Mesenchymal stem cell (in vitro differentiated cells and primary cell): ENCODE measurements at regions not wholly inside any gene's neighbourhood (a gene's known extent, or its start where the extent isn't known, plus 50 kb on each side); places are given as distances from the start of the nearest gene placed in this dataset.

ENCODE experiments used
- DNase-seq: peaks from one replicate; pipeline ENCODE4 v3.0.0-alpha.2; 2013
- H2AFZ ChIP-seq: one replicate; pipeline ENCODE4 v1.6.1; 2013; ENCODE audit warnings: low read depth, mild to moderate bottlenecking, control low read depth, inconsistent platforms, low read length, moderate library complexity
- H2AK5ac ChIP-seq: 2 replicates; pipeline ENCODE4 v1.6.1; 2013; ENCODE audit warnings: low read length, moderate library complexity, mild to moderate bottlenecking, inconsistent platforms; ENCODE audit not compliant: severe bottlenecking
- H2BK120ac ChIP-seq: one replicate; pipeline ENCODE4 v1.6.1; 2013; ENCODE audit warnings: low read depth, mild to moderate bottlenecking, inconsistent platforms, low read length, moderate library complexity
- H2BK12ac ChIP-seq, 2 experiments: one replicate each; pipeline ENCODE4 v1.6.1; 2013; ENCODE audit warnings: inconsistent platforms in 2 of 2, low read length in 2 of 2, mild to moderate bottlenecking in 2 of 2, moderate library complexity in 2 of 2, control low read depth in 1 of 2
- H2BK15ac ChIP-seq: one replicate; pipeline ENCODE4 v1.6.1; 2013; ENCODE audit warnings: mild to moderate bottlenecking, low read depth, inconsistent platforms; ENCODE audit not compliant: poor library complexity, severe bottlenecking
- H2BK5ac ChIP-seq: 2 replicates; pipeline ENCODE4 v1.6.1; 2013; ENCODE audit warnings: low read depth, mild to moderate bottlenecking, low read length, control low read depth, inconsistent platforms; ENCODE audit not compliant: poor library complexity, severe bottlenecking
- H3K14ac ChIP-seq, 2 experiments: one replicate each; pipeline ENCODE4 v1.6.1; 2013; ENCODE audit warnings: inconsistent platforms in 2 of 2, low read length in 2 of 2, control low read depth in 1 of 2, mild to moderate bottlenecking in 1 of 2, moderate library complexity in 1 of 2
- H3K18ac ChIP-seq, 2 experiments: one replicate each; pipeline ENCODE4 v1.6.1; 2013; ENCODE audit warnings: inconsistent platforms in 2 of 2, low read length in 2 of 2, control low read depth in 1 of 2, low read depth in 1 of 2, mild to moderate bottlenecking in 1 of 2
- H3K23ac ChIP-seq, 2 experiments: one replicate each; pipeline ENCODE4 v1.6.1; 2013; ENCODE audit warnings: inconsistent platforms in 2 of 2, low read length in 2 of 2, mild to moderate bottlenecking in 2 of 2, moderate library complexity in 2 of 2, control low read depth in 1 of 2
- H3K27ac ChIP-seq: 2 replicates; pipeline ENCODE4 v1.5.1; 2013; ENCODE audit warnings: mild to moderate bottlenecking, moderate library complexity, low read length, control low read depth, inconsistent platforms; ENCODE audit not compliant: poor library complexity, severe bottlenecking
- H3K27me3 ChIP-seq, 2 experiments: 2 replicates each; pipeline versions ENCODE4 v1.6.1 to v1.7.0; 2013; ENCODE audit warnings: low read length in 2 of 2, mild to moderate bottlenecking in 2 of 2, moderate library complexity in 2 of 2, control low read depth in 1 of 2, inconsistent platforms in 1 of 2; ENCODE audit not compliant: control insufficient read depth in 1 of 2, insufficient read depth in 1 of 2
- H3K36me3 ChIP-seq, 2 experiments: 2 replicates each; pipeline versions ENCODE4 v1.6.1 to v1.7.0; 2013; ENCODE audit warnings: low read length in 2 of 2, control low read depth in 1 of 2, inconsistent platforms in 1 of 2, low read depth in 1 of 2, mild to moderate bottlenecking in 1 of 2; ENCODE audit not compliant: insufficient read depth in 2 of 2, control insufficient read depth in 1 of 2
- H3K4ac ChIP-seq, 2 experiments: one replicate each; pipeline ENCODE4 v1.6.1; 2013; ENCODE audit warnings: inconsistent platforms in 2 of 2, low read length in 2 of 2, mild to moderate bottlenecking in 2 of 2, moderate library complexity in 2 of 2, control low read depth in 1 of 2, low read depth in 1 of 2
- H3K4me1 ChIP-seq: 2 replicates; pipeline ENCODE4 v1.6.1; 2013; ENCODE audit warnings: low read depth, low read length, control low read depth; ENCODE audit not compliant: control insufficient read depth, insufficient read depth
- H3K4me2 ChIP-seq: 2 replicates; pipeline ENCODE4 v1.6.1; 2013; ENCODE audit warnings: low read length, mild to moderate bottlenecking, inconsistent platforms; ENCODE audit not compliant: poor library complexity, severe bottlenecking
- H3K4me3 ChIP-seq, 2 experiments: 2 replicates each; pipeline versions ENCODE4 v1.5.1 to v1.7.0; 2013; ENCODE audit warnings: low read length in 2 of 2, mild to moderate bottlenecking in 2 of 2, control low read depth in 1 of 2, low read depth in 1 of 2; ENCODE audit not compliant: insufficient read depth in 1 of 2
- H3K79me1 ChIP-seq: replicated peaks from 2 replicates; pipeline ENCODE4 v1.6.1; 2013; ENCODE audit warnings: mild to moderate bottlenecking, control low read depth, low read length, inconsistent platforms; ENCODE audit not compliant: poor library complexity, severe bottlenecking
- H3K9ac ChIP-seq: 2 replicates; pipeline ENCODE4 v1.7.0; 2013; ENCODE audit warnings: mild to moderate bottlenecking, low read length, moderate library complexity
- H3K9me3 ChIP-seq: 2 replicates; pipeline ENCODE4 v1.7.0; 2013; ENCODE audit warnings: mild to moderate bottlenecking, low read length; ENCODE audit not compliant: control insufficient read depth
- H4K8ac ChIP-seq: one replicate; pipeline ENCODE4 v1.6.1; 2013; ENCODE audit warnings: inconsistent platforms, mild to moderate bottlenecking, low read length, moderate library complexity
- H4K91ac ChIP-seq: one replicate; pipeline ENCODE4 v1.6.1; 2013; ENCODE audit warnings: mild to moderate bottlenecking, low read length, inconsistent platforms
- WGBS: methylation state at CpG from one replicate; pipeline ENCODE4 v1.1.7; 2013; ENCODE audit warnings: mixed read lengths; 5-methylcytosine and 5-hydroxymethylcytosine counted together

DNA sequence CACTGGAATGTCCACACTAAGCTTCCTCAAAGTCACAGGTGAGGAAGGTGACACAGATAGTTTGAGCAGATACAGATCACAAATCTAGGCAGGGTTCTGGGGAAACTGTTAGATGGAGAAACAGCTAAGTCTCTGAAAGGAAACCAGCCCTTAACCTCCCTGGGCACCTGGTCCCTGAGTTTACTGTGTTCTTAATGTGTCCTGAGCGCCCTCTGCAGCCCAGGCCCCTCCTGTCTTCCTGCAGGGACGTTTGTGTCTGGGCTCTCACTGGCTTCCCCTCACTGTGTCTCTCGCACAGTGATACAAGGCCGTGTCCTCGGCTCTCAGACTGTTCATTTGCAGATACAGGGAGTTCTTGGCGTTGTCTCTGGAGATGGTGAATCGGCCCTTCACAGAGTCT lies 684.3 kb downstream of the TMEM121 start:
- Histone ChIP-seq H3K9ac (no peak overlapping the region), H3K4me1 (no peaks in the 10 kb centered on the region), H3K79me1 (no peaks in the 10 kb centered on the region), H2BK120ac (no peak overlapping the region), H3K9me3 (no peaks in the 10 kb centered on the region), H3K23ac (no peak overlapping the region), H4K8ac (no peak overlapping the region), H3K27me3 (no peaks in the 10 kb centered on the region), H4K91ac (no peak overlapping the region), H2AK5ac (no peak overlapping the region), H2BK5ac (no peak overlapping the region), H3K14ac (no peak overlapping the region), H3K27ac (no peak overlapping the region), H2AFZ (no peak overlapping the region), H3K4ac (no peak overlapping the region), H3K4me2 (no peak overlapping the region), H3K36me3 (no peaks in the 10 kb centered on the region), H3K18ac (no peak overlapping the region), H2BK12ac (no peak overlapping the region), H2BK15ac (no peak overlapping the region), H3K4me3 (no peak overlapping the region)
- 49% methylated on average over 7 of the region's 7 CpGs for WGBS
- no peak for DNase-seq

DNA sequence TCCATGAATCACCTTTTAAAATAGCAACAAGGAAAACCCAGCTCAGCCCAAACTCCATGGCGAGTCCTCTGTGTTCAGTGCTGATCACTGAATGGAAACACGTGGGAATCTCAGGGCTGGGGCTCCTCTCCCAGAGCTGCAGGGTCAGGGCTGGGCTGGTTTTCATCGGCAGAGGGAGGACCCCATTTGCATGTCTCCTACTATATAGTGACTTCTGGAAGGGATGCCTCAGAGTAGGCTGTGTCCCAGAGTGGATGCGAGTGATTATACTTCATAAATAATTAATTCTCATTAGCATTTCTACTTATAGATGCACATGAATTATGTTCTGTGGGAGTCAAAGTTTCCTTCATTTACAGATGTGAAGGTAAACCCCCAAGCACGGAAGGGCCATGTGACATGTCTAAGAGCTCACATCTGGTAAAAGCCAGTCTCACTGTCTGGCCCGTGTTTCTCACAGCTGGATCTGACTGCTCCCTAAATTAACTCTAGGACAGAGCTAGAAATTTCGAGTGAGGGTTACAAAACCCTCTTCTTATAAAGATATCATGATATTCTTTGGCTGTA lies 685.0 kb downstream of the TMEM121 start:
- H4K91ac ChIP-seq: no peak overlapping the region
- H3K36me3 ChIP-seq: no peaks in the 10 kb centered on the region
- H3K27me3 ChIP-seq: no peaks in the 10 kb centered on the region
- no peak overlapping the region for H3K4me3 ChIP-seq
- H2BK120ac ChIP-seq: no peak overlapping the region
- no peak overlapping the region for H2BK12ac ChIP-seq
- H3K9ac ChIP-seq: no peak overlapping the region
- no peaks in the 10 kb centered on the region for H3K79me1 ChIP-seq
- no peak overlapping the region for H3K14ac ChIP-seq
- no peak overlapping the region for H4K8ac ChIP-seq
- no peak overlapping the region for H3K4ac ChIP-seq
- H2AK5ac ChIP-seq: no peak overlapping the region
- whole genome bisulfite sequencing: 45% methylated on average over 4 of the region's 7 CpGs
- no peak for DNase-seq
- H3K27ac ChIP-seq: no peak overlapping the region
- no peaks in the 10 kb centered on the region for H3K4me1 ChIP-seq
- H3K23ac ChIP-seq: no peak overlapping the region
- H2BK5ac ChIP-seq: no peak overlapping the region
- H3K18ac ChIP-seq: no peak overlapping the region
- no peak overlapping the region for H2AFZ ChIP-seq
- no peak overlapping the region for H2BK15ac ChIP-seq
- no peak overlapping the region for H3K4me2 ChIP-seq
- no peaks in the 10 kb centered on the region for H3K9me3 ChIP-seq

DNA sequence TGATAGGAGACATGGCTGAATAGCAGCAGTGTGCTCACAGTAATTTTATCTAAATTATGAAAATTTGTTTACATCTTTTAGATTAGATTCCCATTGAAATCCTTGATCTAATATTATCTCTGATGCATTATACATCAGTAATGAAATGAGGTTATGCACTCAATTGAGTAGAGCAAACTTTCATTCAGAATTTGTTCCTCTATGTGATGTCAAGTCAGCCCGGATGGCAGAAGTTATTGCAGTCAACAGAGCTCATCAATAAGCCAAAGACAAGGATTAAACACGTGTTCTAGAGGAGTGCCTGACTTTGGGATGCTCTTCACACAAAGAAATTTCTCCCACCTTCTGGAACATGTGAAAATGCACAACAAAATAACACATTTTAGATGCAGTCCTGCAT lies 688.8 kb downstream of the TMEM121 start:
- Histone ChIP-seq H2AK5ac (no peak overlapping the region), H4K91ac (no peak overlapping the region), H3K27me3 (no peaks in the 10 kb centered on the region), H3K4ac (no peak overlapping the region), H4K8ac (no peak overlapping the region), H3K27ac (no peak overlapping the region), H3K9ac (no peak overlapping the region), H2BK5ac (no peak overlapping the region), H2BK120ac (no peak overlapping the region), H2AFZ (no peak overlapping the region), H3K18ac (no peak overlapping the region), H3K4me2 (no peak overlapping the region), H3K9me3 (no peaks in the 10 kb centered on the region), H3K79me1 (no peaks in the 10 kb centered on the region), H3K14ac (no peak overlapping the region), H3K4me3 (no peak overlapping the region), H2BK15ac (no peak overlapping the region), H2BK12ac (no peak overlapping the region), H3K36me3 (no peaks in the 10 kb centered on the region), H3K4me1 (no peaks in the 10 kb centered on the region), H3K23ac (no peak overlapping the region)
- WGBS: 28% methylated on average over 2 of the region's 2 CpGs
- DNase-seq: no peak

DNA sequence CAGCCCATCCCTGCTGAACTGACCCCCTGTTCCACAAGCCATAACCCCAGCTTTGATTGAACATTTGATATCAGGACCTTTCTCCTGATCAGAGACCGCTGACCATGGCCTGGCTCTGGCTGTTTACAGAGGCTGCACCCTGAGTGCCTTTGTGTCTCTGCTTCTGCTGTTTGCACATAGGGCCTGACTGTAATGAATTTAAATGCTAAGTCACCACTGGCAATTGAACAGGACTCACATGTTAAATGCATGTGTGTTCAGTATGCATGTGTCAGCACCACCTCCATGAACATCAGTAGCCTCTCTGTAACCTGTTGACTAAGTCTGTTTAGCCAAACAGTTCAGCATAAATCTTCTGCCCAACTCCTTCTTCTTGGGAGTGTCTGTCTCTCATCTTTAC lies 690.3 kb downstream of the TMEM121 start:
- WGBS: 69% methylated on average over 1 of the region's 1 CpG
- Histone ChIP-seq H3K4ac (no peak overlapping the region), H2BK15ac (no peak overlapping the region), H4K8ac (no peak overlapping the region), H3K36me3 (no peaks in the 10 kb centered on the region), H3K14ac (no peak overlapping the region), H2AFZ (no peak overlapping the region), H2BK12ac (no peak overlapping the region), H4K91ac (no peak overlapping the region), H3K27ac (no peak overlapping the region), H2BK120ac (no peak overlapping the region), H2AK5ac (no peak overlapping the region), H2BK5ac (no peak overlapping the region), H3K4me1 (no peaks in the 10 kb centered on the region), H3K9ac (no peak overlapping the region), H3K27me3 (no peaks in the 10 kb centered on the region), H3K4me2 (no peak overlapping the region), H3K4me3 (no peak overlapping the region), H3K79me1 (no peaks in the 10 kb centered on the region), H3K18ac (no peak overlapping the region), H3K9me3 (no peaks in the 10 kb centered on the region), H3K23ac (no peak overlapping the region)
- no peak for DNase-seq
